ENCODE measurements at regions not wholly inside any gene's neighbourhood (a gene's known extent, or its start where the extent isn't known, plus 50 kb on each side); places are given as distances from the start of the nearest gene placed in this dataset.

- no peaks in the 10 kb centered on the region for H3K36me3 ChIP-seq
These were observed 243.5 kb downstream of the NFKBIZ start for GRCh38 chr3:102092617-102093466.

GRCh38 chr3:102094506-102094905, 245.2 kb downstream of the NFKBIZ start:
- no peak for DNase-seq (ENCODE audit: extremely low spot score in 2 of 2)
- no peak overlapping the region for H3K27ac ChIP-seq
- no peaks in the 10 kb centered on the region for H3K27me3 ChIP-seq
- TF ChIP-seq CTCF (IDR thresholded peaks at IDR 0.05) (no peak), POLR2AphosphoS5 (IDR thresholded peaks at IDR 0.05; ENCODE audit: insufficient read depth in 1 of 2, low read depth in 1 of 2) (no peak), POLR2A (IDR thresholded peaks at IDR 0.05) (no peak)
- intact Hi-C loops (cut with DNase I) = no loop called here
- no peaks in the 10 kb centered on the region for H3K9me3 ChIP-seq
- no peak overlapping the region for H3K4me3 ChIP-seq
- no peaks in the 10 kb centered on the region for H3K36me3 ChIP-seq
- H3K4me1 ChIP-seq = peaks cover 7% of the 10 kb centered on the region

More at GRCh38 chr3:102092617-102093466, 243.5 kb downstream of the NFKBIZ start:
- TF ChIP-seq POLR2A (IDR thresholded peaks at IDR 0.05) = no peak
- TF ChIP-seq CTCF (IDR thresholded peaks at IDR 0.05) = no peak
- no peak for TF ChIP-seq POLR2AphosphoS5 (IDR thresholded peaks at IDR 0.05; ENCODE audit: insufficient read depth in 1 of 2, low read depth in 1 of 2)
- no peaks in the 10 kb centered on the region for H3K27me3 ChIP-seq
- no peaks in the 10 kb centered on the region for H3K9me3 ChIP-seq
- no peak for DNase-seq (ENCODE audit: extremely low spot score in 2 of 2)
- H3K27ac ChIP-seq = no peak overlapping the region
- intact Hi-C loops (cut with DNase I) = no loop called here
- peaks cover 7% of the 10 kb centered on the region for H3K4me1 ChIP-seq
- no peak overlapping the region for H3K4me3 ChIP-seq

- H3K9me3 ChIP-seq = no peaks in the 10 kb centered on the region
- H3K36me3 ChIP-seq = no peaks in the 10 kb centered on the region
- no peak for DNase-seq (ENCODE audit: extremely low spot score in 2 of 2)
- no peak for TF ChIP-seq POLR2A (IDR thresholded peaks at IDR 0.05)
- TF ChIP-seq CTCF (IDR thresholded peaks at IDR 0.05) = no peak
- TF ChIP-seq POLR2AphosphoS5 (IDR thresholded peaks at IDR 0.05; ENCODE audit: insufficient read depth in 1 of 2, low read depth in 1 of 2) = no peak
- H3K27ac ChIP-seq = no peak overlapping the region
- H3K4me1 ChIP-seq = peaks cover 7% of the 10 kb centered on the region
- no peak overlapping the region for H3K4me3 ChIP-seq
- intact Hi-C loops (cut with DNase I) = no loop called here
- H3K27me3 ChIP-seq = no peaks in the 10 kb centered on the region
These were observed 246.1 kb downstream of the NFKBIZ start for GRCh38 chr3:102095383-102095782.

- H3K4me3 ChIP-seq = no peak overlapping the region
- no peak for DNase-seq (ENCODE audit: extremely low spot score in 2 of 2)
- H3K27me3 ChIP-seq = no peaks in the 10 kb centered on the region
- H3K9me3 ChIP-seq = no peaks in the 10 kb centered on the region
- H3K36me3 ChIP-seq = no peaks in the 10 kb centered on the region
- TF ChIP-seq CTCF (IDR thresholded peaks at IDR 0.05) = no peak
- no peak for TF ChIP-seq POLR2A (IDR thresholded peaks at IDR 0.05)
- TF ChIP-seq POLR2AphosphoS5 (IDR thresholded peaks at IDR 0.05; ENCODE audit: insufficient read depth in 1 of 2, low read depth in 1 of 2) = no peak
- no peak overlapping the region for H3K27ac ChIP-seq
- intact Hi-C loops (cut with DNase I) = no loop called here
- H3K4me1 ChIP-seq = no peaks in the 10 kb centered on the region
These were observed 246.8 kb downstream of the NFKBIZ start for GRCh38 chr3:102096066-102096465.
